ENCODE measurements at regions not wholly inside any gene's neighbourhood (a gene's known extent, or its start where the extent isn't known, plus 50 kb on each side); places are given as distances from the start of the nearest gene placed in this dataset.

DNA sequence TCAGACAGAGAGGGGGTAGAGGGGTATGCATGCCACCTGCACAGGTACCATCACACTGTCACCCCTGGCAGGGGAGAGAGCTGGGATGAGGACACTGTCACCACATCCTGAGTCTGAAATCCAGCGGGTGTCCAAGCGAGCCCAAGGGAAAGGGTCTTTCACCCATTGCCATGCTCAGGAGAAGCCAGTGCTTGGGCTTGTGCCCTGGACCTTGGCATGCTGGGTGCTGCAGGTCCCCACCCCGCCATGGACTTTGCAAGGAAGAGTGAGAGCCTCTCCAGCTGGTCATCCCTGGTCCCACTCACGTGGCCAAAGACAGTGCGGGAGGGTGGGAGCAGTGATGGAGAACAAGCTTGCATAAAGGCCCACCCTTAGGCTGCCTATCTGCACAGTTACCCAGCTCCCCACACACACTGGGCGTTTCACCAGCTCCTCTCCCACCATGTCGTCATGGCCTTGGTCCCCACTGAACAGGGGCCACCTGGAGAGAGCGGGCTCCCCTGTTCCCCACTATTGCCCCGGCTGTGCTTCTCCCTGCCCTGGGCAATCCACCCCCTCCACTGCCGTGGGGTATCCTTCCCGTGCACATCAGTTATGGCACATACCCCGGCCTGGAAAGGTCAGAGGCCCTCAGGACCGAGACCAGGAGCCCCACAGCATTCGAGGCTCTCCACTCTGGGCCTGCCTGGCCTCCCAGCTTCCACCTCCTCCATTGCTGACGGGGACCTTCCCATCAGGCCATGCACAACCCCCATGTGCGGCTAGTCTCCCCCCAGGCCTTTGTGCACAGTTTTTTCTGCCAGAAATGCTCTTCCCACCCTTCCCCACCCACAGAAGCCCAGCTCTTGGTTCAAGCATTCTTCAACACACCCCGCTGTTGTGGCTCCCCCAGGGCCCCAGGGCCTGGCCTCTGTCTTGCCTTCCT is 58.6 kb upstream of the BCL11B start:
- Histone ChIP-seq H3K27me3 (no peaks in the 10 kb centered on the region), H3K4me3 (no peak overlapping the region), H3K4me1 (no peaks in the 10 kb centered on the region), H3K9me3 (no peaks in the 10 kb centered on the region), H3K36me3 (no peaks in the 10 kb centered on the region), H3K27ac (no peak overlapping the region)
- DNase-seq (ENCODE audit: low spot score), result no peak
- TF ChIP-seq, protein P1, sequence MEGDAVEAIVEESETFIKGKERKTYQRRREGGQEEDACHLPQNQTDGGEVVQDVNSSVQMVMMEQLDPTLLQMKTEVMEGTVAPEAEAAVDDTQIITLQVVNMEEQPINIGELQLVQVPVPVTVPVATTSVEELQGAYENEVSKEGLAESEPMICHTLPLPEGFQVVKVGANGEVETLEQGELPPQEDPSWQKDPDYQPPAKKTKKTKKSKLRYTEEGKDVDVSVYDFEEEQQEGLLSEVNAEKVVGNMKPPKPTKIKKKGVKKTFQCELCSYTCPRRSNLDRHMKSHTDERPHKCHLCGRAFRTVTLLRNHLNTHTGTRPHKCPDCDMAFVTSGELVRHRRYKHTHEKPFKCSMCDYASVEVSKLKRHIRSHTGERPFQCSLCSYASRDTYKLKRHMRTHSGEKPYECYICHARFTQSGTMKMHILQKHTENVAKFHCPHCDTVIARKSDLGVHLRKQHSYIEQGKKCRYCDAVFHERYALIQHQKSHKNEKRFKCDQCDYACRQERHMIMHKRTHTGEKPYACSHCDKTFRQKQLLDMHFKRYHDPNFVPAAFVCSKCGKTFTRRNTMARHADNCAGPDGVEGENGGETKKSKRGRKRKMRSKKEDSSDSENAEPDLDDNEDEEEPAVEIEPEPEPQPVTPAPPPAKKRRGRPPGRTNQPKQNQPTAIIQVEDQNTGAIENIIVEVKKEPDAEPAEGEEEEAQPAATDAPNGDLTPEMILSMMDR (IDR thresholded peaks at IDR 0.05), result no peak

DNA sequence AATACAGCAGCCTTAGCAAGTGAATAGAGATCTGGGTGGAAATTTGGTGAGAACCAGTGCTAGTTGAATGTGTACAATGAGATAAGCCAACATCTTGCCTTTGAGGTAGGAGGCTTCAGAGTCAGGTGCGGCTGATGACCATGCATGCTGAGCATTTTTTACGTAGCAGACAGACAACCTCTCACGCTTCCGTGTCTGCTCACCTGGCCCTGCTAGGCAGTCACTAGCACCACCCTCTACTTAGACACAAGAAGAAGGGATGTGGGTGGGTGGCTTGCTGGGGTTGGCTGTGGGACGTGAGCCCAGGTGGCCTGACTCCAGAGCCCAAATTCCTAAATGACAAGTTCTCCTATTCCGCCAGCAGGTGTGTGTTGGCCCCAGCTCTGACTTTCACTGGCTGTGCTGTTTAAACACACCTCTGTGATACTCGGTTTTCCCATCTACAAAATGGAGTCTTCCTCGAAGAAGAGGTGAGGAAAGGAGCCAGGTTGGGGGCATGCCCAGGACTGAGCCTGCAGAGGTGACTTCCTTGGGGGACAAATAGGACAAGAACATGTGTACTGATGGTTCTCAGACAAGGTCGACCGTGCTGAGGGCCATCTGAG is 57.8 kb upstream of the BCL11B start:
- Histone ChIP-seq H3K9me3 (no peaks in the 10 kb centered on the region), H3K27me3 (no peaks in the 10 kb centered on the region), H3K4me3 (no peak overlapping the region), H3K4me1 (no peaks in the 10 kb centered on the region), H3K36me3 (no peaks in the 10 kb centered on the region), H3K27ac (no peak overlapping the region)
- TF ChIP-seq, protein P1 (IDR thresholded peaks at IDR 0.05), result no peak
- no peak for DNase-seq (ENCODE audit: low spot score)

DNA sequence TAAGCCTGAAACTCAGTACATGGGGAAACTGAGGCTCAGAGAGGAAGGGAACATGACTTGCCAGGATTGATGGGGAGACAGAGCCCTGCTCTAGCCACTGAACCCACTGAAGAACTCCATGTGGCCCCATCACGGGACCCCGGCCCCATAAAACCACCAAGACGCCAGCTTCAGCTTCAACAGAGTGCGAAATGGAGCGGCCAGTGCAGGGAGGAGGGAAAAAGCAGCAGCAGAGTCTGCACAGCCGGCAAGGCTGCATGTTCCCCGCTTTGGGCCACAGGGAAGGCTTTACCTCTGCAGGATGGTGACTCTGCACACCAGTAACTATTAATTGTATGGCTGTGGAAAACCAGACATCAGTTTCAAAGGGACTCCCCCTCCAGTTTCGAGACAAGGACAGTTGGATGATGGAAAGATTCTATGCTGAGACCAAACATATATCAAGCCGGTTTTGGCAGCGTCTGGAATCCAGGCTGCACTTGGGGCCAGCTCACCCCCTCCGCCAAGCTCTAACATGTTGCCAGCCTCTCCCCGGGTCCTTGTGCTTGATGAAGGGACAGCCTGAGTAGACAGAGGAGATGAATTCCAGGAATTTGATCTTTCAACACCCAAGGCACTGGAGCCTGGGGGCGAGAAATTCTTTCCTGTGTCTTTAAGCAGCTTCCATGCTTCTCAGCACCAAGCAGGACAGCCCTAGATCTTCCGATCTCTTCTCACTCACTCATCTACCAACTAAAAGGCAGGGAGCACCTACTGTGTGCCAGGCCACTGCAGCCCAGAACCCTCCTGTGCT is 55.7 kb upstream of the BCL11B start:
- TF ChIP-seq, protein P1 (IDR thresholded peaks at IDR 0.05), result no peak

DNA sequence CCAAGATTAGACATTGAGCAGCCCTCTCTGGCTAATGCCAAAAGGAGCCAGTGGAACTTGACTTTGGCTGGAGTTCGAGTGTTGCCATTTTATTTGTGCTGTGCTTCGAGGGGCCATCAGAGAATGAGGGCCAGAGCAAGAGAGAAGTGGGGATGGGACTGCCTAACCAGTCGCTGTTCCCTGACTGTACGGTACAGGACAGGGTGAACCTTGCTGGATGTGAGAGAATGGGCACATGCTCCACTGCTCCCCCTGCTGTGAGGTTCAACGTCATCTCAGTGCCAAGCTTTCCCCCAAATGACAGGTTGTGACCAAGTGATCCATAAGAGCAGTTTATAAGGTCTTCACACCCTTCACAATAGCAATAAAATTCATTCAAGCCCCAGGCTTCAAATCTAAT is 55.1 kb upstream of the BCL11B start:
- no peak for DNase-seq (ENCODE audit: low spot score)
- Histone ChIP-seq H3K27me3 (no peaks in the 10 kb centered on the region), H3K4me1 (no peaks in the 10 kb centered on the region), H3K4me3 (no peak overlapping the region), H3K36me3 (no peaks in the 10 kb centered on the region), H3K9me3 (no peaks in the 10 kb centered on the region), H3K27ac (no peak overlapping the region)
- TF ChIP-seq, protein P1 (IDR thresholded peaks at IDR 0.05), result no peak

More for the DNA sequence above, 55.7 kb upstream of the BCL11B start:
- Histone ChIP-seq H3K36me3 (no peaks in the 10 kb centered on the region), H3K27me3 (no peaks in the 10 kb centered on the region), H3K27ac (no peak overlapping the region), H3K4me1 (no peaks in the 10 kb centered on the region), H3K4me3 (no peak overlapping the region), H3K9me3 (no peaks in the 10 kb centered on the region)
- DNase-seq (ENCODE audit: low spot score), result no peak

DNA sequence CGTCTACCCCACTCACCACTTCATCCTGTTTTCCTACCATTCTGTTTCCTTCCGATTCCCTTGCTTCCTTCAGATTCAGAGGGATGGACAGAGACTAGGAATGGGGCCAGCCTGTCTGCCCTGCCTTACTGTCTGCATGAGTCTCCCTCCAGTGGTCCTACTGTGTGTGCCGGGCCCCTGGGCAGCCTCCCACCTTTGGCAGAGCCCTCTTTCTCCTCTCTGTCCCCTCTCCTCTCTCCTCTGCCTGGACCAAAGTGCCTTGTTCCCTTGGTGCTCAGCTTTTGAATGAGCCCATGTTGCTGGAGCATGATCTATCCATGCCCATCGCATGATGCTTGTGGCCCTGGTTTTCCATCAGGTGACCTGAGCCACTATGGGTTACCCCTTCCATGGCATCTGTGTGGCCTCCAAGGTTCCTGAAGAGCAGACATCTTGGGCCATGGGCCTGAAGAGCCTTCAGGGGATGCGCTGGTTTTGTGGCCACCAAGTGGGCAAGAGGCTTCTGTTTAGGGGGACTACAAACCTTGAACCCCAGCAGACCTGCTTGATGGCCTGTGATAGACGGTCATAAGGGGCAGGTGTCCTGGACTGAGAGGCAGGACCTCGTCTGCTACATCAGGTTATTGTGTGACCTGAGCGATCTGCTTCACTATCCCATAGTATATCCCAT is 54.2 kb upstream of the BCL11B start:
- Histone ChIP-seq H3K4me1 (no peaks in the 10 kb centered on the region), H3K27ac (no peak overlapping the region), H3K27me3 (no peaks in the 10 kb centered on the region), H3K4me3 (no peak overlapping the region), H3K36me3 (no peaks in the 10 kb centered on the region), H3K9me3 (no peaks in the 10 kb centered on the region)
- TF ChIP-seq, protein P1 (IDR thresholded peaks at IDR 0.05), result no peak
- no peak for DNase-seq (ENCODE audit: low spot score)
